ENCODE measurements at regions not wholly inside any gene's neighbourhood (a gene's known extent, or its start where the extent isn't known, plus 50 kb on each side); places are given as distances from the start of the nearest gene placed in this dataset.

- Histone ChIP-seq H3K9ac (ENCODE audit: low read depth, low read length) (no peak overlapping the region), H4K20me1 (ENCODE audit: insufficient read depth, low read length) (no peaks in the 10 kb centered on the region), H3K9me3 (ENCODE audit: insufficient read depth, low read length, severe bottlenecking) (no peaks in the 10 kb centered on the region), H3K4me1 (ENCODE audit: insufficient read depth, low read length) (no peaks in the 10 kb centered on the region), H3K36me3 (ENCODE audit: insufficient read depth, low read length) (no peaks in the 10 kb centered on the region), H3K4me2 (ENCODE audit: insufficient read depth, low read length) (no peak overlapping the region), H3K27me3 (ENCODE audit: insufficient read depth, low read length, poor library complexity) (no peaks in the 10 kb centered on the region), H3K4me3 (ENCODE audit: low read depth in 1 of 2, low read length in 2 of 2) (no peak overlapping the region), H3K27ac (ENCODE audit: low read length) (no peak overlapping the region), H3K79me2 (ENCODE audit: insufficient read depth, low read length) (no peaks in the 10 kb centered on the region), H2AFZ (ENCODE audit: low read depth, low read length) (no peak overlapping the region)
- TF ChIP-seq CTCF (IDR thresholded peaks at IDR 0.05; ENCODE audit: borderline replicate concordance, extremely low read depth, low read length, poor library complexity, severe bottlenecking): no peak
- TF ChIP-seq EZH2 (IDR thresholded peaks at IDR 0.05; ENCODE audit: borderline replicate concordance, low read depth, low read length, severe bottlenecking): no peak
- DNase-seq: no peak
- ATAC-seq (ENCODE audit: insufficient read depth, low read depth): no peak
These were observed 1596.2 kb downstream of the MRPL39 start for GRCh38 chr21:24011087-24011486.

GRCh38 chr21:24007592-24007991 lies 1599.7 kb downstream of the MRPL39 start:
- Histone ChIP-seq H3K9ac (ENCODE audit: low read depth, low read length) (no peak overlapping the region), H4K20me1 (ENCODE audit: insufficient read depth, low read length) (no peaks in the 10 kb centered on the region), H3K4me2 (ENCODE audit: insufficient read depth, low read length) (no peak overlapping the region), H3K36me3 (ENCODE audit: insufficient read depth, low read length) (no peaks in the 10 kb centered on the region), H3K9me3 (ENCODE audit: insufficient read depth, low read length, severe bottlenecking) (no peaks in the 10 kb centered on the region), H3K27ac (ENCODE audit: low read length) (no peak overlapping the region), H3K27me3 (ENCODE audit: insufficient read depth, low read length, poor library complexity) (no peaks in the 10 kb centered on the region), H3K79me2 (ENCODE audit: insufficient read depth, low read length) (no peaks in the 10 kb centered on the region), H3K4me1 (ENCODE audit: insufficient read depth, low read length) (no peaks in the 10 kb centered on the region), H2AFZ (ENCODE audit: low read depth, low read length) (no peak overlapping the region), H3K4me3 (ENCODE audit: low read depth in 1 of 2, low read length in 2 of 2) (no peak overlapping the region)
- ATAC-seq (ENCODE audit: insufficient read depth, low read depth) (no peak), DNase-seq (no peak)
- TF ChIP-seq EZH2 (IDR thresholded peaks at IDR 0.05; ENCODE audit: borderline replicate concordance, low read depth, low read length, severe bottlenecking) (no peak), CTCF (IDR thresholded peaks at IDR 0.05; ENCODE audit: borderline replicate concordance, extremely low read depth, low read length, poor library complexity, severe bottlenecking) (no peak)

- Histone ChIP-seq H3K79me2 (ENCODE audit: insufficient read depth, low read length) (no peaks in the 10 kb centered on the region), H3K9ac (ENCODE audit: low read depth, low read length) (no peak overlapping the region), H3K4me2 (ENCODE audit: insufficient read depth, low read length) (no peak overlapping the region), H3K36me3 (ENCODE audit: insufficient read depth, low read length) (no peaks in the 10 kb centered on the region), H3K9me3 (ENCODE audit: insufficient read depth, low read length, severe bottlenecking) (peaks cover 4% of the 10 kb centered on the region), H2AFZ (ENCODE audit: low read depth, low read length) (no peak overlapping the region), H3K4me3 (ENCODE audit: low read depth in 1 of 2, low read length in 2 of 2) (no peak overlapping the region), H3K27ac (ENCODE audit: low read length) (no peak overlapping the region), H3K27me3 (ENCODE audit: insufficient read depth, low read length, poor library complexity) (no peaks in the 10 kb centered on the region), H3K4me1 (ENCODE audit: insufficient read depth, low read length) (no peaks in the 10 kb centered on the region), H4K20me1 (ENCODE audit: insufficient read depth, low read length) (no peaks in the 10 kb centered on the region)
- no peak for TF ChIP-seq CTCF (IDR thresholded peaks at IDR 0.05; ENCODE audit: borderline replicate concordance, extremely low read depth, low read length, poor library complexity, severe bottlenecking)
- no peak for TF ChIP-seq EZH2 (IDR thresholded peaks at IDR 0.05; ENCODE audit: borderline replicate concordance, low read depth, low read length, severe bottlenecking)
- ATAC-seq (ENCODE audit: insufficient read depth, low read depth) (no peak), DNase-seq (no peak)
These were observed 1620.3 kb downstream of the MRPL39 start for GRCh38 chr21:23986987-23987386.

GRCh38 chr21:23986214-23986613 lies 1621.1 kb downstream of the MRPL39 start:
- DNase-seq (no peak), ATAC-seq (ENCODE audit: insufficient read depth, low read depth) (no peak)
- Histone ChIP-seq H3K4me3 (ENCODE audit: low read depth in 1 of 2, low read length in 2 of 2) (no peak overlapping the region), H3K36me3 (ENCODE audit: insufficient read depth, low read length) (no peaks in the 10 kb centered on the region), H3K79me2 (ENCODE audit: insufficient read depth, low read length) (no peaks in the 10 kb centered on the region), H3K4me1 (ENCODE audit: insufficient read depth, low read length) (no peaks in the 10 kb centered on the region), H2AFZ (ENCODE audit: low read depth, low read length) (no peak overlapping the region), H3K27ac (ENCODE audit: low read length) (no peak overlapping the region), H3K9me3 (ENCODE audit: insufficient read depth, low read length, severe bottlenecking) (peaks cover 4% of the 10 kb centered on the region), H3K27me3 (ENCODE audit: insufficient read depth, low read length, poor library complexity) (no peaks in the 10 kb centered on the region), H3K4me2 (ENCODE audit: insufficient read depth, low read length) (no peak overlapping the region), H3K9ac (ENCODE audit: low read depth, low read length) (no peak overlapping the region), H4K20me1 (ENCODE audit: insufficient read depth, low read length) (no peaks in the 10 kb centered on the region)
- TF ChIP-seq EZH2 (IDR thresholded peaks at IDR 0.05; ENCODE audit: borderline replicate concordance, low read depth, low read length, severe bottlenecking): no peak

Data from DND-41 (cell line).